Esophagus muscularis mucosa (tissue), 3 donors: ENCODE measurements at regions not wholly inside any gene's neighbourhood (a gene's known extent, or its start where the extent isn't known, plus 50 kb on each side); places are given as distances from the start of the nearest gene placed in this dataset.

ENCODE experiments used
- POLR2A ChIP-seq: fragments of 450-650 bp; IDR thresholded peaks from one replicate; pipeline ENCODE4 v1.6.1; 2017; ENCODE audit warnings: antibody characterized with exemption, moderate library complexity, mild to moderate bottlenecking, low read depth
- TF ChIP-seq, protein P1 (sequence below), 3 experiments: fragments of 200-600 bp in 2 of 3; fragments of 450-650 bp in 1 of 3; sonication (generic) in 2 of 3; IDR thresholded peaks; one replicate each; pipeline ENCODE4 v1.5.1; 2017 to 2019; ENCODE audit warnings: antibody characterized with exemption in 3 of 3, mild to moderate bottlenecking in 2 of 3, moderate library complexity in 1 of 3

DNA sequence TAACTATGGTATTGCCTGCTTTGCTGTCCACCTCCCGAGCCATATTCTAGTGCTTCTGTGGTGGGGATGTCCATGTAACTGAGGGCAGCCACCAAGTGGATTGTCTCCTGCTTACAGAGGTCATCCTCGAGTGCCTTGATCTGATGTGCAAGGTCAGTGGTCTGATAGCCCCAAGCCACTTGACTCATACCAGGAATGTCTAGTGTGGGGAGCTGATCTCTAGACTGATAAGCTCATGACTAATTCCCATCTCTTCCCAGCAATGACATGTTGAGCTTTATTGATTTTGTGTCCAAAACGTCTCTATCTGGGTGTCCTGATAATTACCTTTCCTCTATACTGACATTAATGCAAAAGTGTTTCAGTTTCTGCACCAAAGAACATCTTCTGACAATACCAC is 168.4 kb upstream of the WDR1 start:
- TF ChIP-seq, protein P1, sequence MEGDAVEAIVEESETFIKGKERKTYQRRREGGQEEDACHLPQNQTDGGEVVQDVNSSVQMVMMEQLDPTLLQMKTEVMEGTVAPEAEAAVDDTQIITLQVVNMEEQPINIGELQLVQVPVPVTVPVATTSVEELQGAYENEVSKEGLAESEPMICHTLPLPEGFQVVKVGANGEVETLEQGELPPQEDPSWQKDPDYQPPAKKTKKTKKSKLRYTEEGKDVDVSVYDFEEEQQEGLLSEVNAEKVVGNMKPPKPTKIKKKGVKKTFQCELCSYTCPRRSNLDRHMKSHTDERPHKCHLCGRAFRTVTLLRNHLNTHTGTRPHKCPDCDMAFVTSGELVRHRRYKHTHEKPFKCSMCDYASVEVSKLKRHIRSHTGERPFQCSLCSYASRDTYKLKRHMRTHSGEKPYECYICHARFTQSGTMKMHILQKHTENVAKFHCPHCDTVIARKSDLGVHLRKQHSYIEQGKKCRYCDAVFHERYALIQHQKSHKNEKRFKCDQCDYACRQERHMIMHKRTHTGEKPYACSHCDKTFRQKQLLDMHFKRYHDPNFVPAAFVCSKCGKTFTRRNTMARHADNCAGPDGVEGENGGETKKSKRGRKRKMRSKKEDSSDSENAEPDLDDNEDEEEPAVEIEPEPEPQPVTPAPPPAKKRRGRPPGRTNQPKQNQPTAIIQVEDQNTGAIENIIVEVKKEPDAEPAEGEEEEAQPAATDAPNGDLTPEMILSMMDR (IDR thresholded peaks at IDR 0.05) = no peak
- TF ChIP-seq POLR2A = no peak
